NCI-H446 (cell line): ENCODE measurements at regions not wholly inside any gene's neighbourhood (a gene's known extent, or its start where the extent isn't known, plus 50 kb on each side); places are given as distances from the start of the nearest gene placed in this dataset.
"Not testable (repeated sequence)": the region's sequence is repeated elsewhere in the genome, so short reads cannot be mapped to it uniquely, and the experiment has no call there.

Experiments
- DNase-seq, 2 experiments: peaks; one replicate each; lab custom pipeline; 2025; lab: John Stamatoyannopoulos, UW

DNA sequence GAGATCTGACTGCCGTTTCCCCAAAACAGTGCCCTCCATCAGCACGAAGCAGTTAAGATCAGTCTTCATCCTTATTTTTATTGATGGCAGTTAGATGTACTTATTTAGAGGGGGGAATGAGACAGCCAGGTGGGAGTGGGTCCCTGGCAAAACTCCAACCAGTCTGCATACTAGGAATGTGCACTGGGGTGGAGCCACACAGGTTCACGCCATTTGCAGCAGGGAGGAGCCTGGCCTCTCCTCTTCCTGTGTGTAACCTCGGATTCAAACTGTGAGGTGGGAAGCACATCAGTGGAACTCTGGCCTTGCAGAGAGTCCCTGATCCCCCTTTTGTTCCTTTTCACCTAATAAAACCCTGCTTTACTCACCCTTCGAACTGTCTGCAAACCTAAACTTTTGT is 987.7 kb upstream of the GRIA3 start:
- no peak for DNase-seq

- no peak for DNase-seq
Measured at GRCh38 chrX:122203399-122203798, 980.7 kb upstream of the GRIA3 start.

DNA sequence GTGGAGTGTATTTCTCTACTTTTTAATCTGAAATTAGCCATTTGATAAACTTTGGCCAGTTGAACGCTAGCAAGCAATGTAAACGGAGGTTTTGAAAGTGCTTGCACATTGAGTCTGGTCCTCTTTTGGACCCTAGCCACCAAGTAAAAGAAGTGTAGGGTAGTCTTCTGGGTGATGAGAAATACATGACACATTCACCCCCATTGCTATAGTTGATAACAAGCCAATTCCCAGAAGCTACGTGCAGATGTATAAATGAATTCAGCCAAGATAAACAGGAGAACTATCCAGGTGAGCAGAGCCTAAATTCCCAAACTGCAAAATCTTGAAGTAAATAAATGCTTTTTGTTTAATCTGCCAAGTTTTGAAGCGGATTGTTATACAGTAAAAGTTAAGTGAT is 965.4 kb upstream of the GRIA3 start:
- no peak for DNase-seq

DNA sequence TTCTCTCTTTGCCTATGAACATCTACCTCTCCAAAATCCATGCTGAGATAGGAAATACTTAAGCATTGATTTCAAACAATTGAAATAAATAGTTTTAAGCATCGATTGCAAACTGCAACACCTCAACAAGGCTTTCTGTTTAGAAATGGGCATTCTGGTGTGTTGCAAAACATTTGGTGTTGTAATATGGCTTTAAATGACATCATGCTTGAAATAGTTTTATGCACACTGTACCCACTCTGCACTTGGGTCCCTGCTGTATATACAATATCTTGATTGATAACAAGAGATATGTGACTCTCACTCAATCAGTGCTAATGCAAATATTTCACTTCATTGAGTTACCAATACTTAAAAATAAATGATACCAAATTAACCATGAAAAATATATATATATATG is 964.9 kb upstream of the GRIA3 start:
- no peak for DNase-seq

- no peak for DNase-seq
Measured at GRCh38 chrX:122219735-122220134, 964.3 kb upstream of the GRIA3 start.

DNA sequence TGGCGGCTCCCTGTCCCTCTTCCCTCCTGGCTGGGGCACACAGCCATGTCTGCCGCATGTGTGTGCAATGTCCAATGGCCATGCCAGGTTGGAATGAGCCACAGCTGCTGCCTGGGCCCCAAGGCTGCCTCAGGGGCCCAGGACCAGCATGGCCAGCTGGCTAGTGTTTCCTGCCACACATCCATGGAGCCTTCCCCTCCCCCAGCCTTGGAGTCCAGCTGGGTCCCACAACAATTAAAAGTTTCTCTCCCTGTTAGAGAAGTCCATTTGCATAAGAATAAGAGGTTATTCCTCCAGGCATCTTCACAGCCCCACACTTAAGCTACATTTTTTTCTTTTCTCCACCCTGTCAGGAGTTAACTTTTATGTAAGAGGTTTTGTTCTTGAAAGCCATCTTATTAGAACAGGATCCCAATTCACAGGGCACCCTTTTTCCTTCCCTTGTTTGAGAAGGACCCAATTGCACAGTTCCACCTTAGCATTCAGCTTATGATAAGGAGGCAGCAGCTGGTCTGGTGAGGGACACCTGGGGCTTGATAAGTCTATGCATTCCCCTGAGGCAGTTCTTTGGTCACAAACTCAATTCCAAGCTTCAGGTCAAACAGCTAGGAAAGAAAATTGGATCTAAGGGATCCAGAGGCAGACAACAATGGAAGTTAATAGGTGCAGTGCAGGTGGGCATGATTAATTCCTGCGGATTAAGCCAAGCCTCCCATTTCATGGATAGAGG is 963.3 kb upstream of the GRIA3 start:
- DNase-seq = no peak

GRCh38 chrX:122221810-122222209 is 962.3 kb upstream of the GRIA3 start:
- not testable (repeated sequence) for DNase-seq

- DNase-seq = not testable (repeated sequence)
Measured at GRCh38 chrX:122224137-122224536, 959.9 kb upstream of the GRIA3 start.

- DNase-seq = no peak
Measured at GRCh38 chrX:122238801-122239200, 945.3 kb upstream of the GRIA3 start.

DNA sequence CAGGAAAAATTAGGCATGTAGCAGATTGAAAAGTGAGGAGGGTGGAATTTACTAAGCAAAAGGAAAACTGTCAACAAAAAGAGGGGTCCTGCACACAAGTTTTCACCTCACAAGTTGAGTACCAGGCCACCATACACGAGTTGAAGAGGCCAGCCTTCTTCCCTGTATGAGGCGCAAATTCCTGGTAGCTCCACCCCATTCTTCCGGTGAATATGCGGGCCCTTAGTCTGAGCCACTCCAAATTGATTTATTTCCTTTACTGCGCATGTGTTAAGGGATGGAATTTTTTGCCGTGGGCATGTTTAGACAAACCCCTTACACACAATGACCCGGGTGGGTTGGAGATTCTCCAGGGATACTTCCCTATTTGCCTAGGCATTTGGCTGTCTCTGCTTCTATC is 942.1 kb upstream of the GRIA3 start:
- DNase-seq = no peak

DNA sequence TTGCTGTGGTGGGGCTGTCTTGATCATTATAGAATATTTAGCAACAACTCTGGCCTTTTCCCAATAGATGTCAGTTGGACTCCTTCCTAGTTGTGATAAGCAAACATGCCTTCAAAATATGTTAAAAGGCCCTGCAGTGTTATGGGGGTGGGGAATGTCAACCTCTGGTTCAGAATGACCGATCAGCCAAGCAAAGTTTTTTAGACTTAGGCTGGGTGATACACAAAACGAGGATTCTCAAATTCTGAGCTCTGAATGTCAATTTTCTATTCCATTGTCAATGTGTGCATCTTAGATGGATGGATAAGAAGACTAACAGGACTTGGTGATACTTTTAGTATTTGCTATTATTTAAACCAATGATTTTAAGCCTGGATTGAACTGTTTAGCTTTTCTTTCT is 940.0 kb upstream of the GRIA3 start:
- no peak for DNase-seq

DNA sequence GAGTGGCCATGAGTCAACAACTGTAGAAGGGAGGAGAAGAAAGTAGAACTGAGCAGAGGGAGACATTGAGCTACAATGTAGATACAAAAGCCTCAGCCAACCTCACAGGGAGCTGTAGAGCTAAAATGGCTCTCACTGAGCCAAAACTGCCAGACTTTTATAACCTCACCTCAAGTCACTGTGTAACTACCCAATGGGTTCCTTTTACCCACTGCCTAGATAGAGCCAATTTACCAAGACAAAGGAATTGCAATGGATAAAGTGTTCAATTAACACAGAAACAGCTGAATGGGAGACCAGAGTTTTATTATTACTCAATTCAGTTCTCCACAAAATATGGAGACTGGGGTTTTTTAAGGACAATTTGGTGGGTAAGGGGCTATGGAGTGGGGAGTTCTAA is 938.9 kb upstream of the GRIA3 start:
- DNase-seq = no peak

DNA sequence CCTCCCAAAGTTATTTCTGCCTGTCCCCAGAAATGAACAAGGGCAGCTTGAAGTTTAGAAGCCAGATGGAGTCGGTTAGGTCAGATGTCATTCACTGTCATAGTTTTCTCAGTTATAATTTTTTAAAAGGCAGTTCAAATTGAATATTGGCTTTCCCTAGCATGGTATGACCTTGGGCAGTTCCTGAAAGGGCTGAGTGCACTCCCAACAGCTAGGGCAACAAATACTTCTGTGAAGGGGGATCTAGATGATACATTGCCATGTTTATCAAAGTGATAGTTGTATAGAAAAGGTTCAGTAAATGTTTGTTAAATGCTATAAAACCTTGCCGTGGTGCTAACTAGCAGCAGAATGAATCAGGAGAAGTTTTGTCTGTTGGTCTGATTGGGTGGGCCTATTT is 938.1 kb upstream of the GRIA3 start:
- DNase-seq = no peak

GRCh38 chrX:122246937-122247336 is 937.1 kb upstream of the GRIA3 start:
- no peak for DNase-seq

DNA sequence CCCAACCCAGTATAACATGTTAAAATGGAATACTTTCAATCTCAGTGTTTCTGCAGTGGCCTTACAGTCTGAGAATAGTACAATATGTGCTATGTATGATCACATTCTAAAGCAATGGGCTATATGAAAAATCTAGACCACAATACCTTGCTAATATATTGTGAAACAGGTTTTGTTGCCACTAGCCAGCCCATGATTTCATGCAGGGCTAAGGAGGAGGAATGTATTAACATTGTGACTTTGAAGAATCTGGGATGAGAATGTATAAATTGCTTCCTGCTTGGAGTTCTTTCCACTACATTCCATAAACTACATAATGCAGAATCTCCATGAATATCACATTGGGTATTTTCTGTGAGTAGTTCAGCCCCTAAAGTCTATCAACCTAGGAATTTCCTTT is 935.4 kb upstream of the GRIA3 start:
- no peak for DNase-seq

GRCh38 chrX:122252454-122252853 is 931.6 kb upstream of the GRIA3 start:
- no peak for DNase-seq

GRCh38 chrX:122268353-122268752 is 915.7 kb upstream of the GRIA3 start:
- no peak for DNase-seq

- DNase-seq = no peak
Measured at GRCh38 chrX:122269243-122269781, 914.8 kb upstream of the GRIA3 start.

GRCh38 chrX:122270809-122271494 is 913.1 kb upstream of the GRIA3 start:
- DNase-seq = no peak

GRCh38 chrX:122272011-122272410 is 912.1 kb upstream of the GRIA3 start:
- no peak for DNase-seq

GRCh38 chrX:122279746-122280145 is 904.3 kb upstream of the GRIA3 start:
- no peak for DNase-seq

DNA sequence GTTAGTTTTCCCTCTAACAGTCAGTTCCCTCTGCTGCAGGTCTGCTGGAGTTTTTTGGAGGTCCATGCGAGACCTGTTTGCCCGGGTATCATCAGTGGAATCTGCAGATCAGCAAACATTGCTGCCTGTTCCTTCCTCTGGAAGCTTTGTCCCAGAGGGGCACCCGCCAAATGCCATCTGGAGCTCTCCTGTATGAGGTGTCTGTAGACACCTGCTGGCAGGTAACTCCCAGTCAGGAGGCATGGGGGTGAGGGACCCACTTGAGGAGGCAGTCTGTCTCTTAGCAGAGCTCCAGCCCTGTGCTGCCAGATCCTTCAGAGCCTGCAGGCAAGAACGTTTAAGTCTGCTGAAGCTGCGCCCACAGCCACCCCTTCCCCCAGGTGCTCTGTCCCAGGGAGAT is 884.3 kb upstream of the GRIA3 start:
- DNase-seq = not testable (repeated sequence)

- no peak for DNase-seq
Measured at GRCh38 chrX:122301491-122301890, 882.6 kb upstream of the GRIA3 start.

DNA sequence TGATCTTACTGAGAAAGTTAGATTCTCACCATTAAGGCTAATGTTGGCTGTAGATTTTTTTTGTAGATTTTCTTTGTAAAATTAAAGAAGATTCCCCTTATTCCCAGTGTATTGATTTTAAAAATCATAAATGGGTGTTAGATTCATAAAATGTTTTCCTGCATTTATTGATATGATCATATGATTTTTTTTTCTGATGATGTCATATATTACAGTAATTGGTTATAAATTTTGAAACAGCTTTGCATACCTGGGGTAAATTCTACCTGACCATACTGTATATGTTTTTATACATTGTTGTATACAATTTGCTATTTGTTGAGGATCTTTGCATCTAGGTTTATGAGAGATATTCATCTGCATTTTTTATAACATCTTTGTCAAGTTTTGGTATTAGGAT is 880.3 kb upstream of the GRIA3 start:
- no peak for DNase-seq
